NCI-H345 (cell line): ENCODE measurements at regions not wholly inside any gene's neighbourhood (a gene's known extent, or its start where the extent isn't known, plus 50 kb on each side); places are given as distances from the start of the nearest gene placed in this dataset.

Source experiments
- DNase-seq: peaks from one replicate; lab custom pipeline; 2025; lab: John Stamatoyannopoulos, UW

DNA sequence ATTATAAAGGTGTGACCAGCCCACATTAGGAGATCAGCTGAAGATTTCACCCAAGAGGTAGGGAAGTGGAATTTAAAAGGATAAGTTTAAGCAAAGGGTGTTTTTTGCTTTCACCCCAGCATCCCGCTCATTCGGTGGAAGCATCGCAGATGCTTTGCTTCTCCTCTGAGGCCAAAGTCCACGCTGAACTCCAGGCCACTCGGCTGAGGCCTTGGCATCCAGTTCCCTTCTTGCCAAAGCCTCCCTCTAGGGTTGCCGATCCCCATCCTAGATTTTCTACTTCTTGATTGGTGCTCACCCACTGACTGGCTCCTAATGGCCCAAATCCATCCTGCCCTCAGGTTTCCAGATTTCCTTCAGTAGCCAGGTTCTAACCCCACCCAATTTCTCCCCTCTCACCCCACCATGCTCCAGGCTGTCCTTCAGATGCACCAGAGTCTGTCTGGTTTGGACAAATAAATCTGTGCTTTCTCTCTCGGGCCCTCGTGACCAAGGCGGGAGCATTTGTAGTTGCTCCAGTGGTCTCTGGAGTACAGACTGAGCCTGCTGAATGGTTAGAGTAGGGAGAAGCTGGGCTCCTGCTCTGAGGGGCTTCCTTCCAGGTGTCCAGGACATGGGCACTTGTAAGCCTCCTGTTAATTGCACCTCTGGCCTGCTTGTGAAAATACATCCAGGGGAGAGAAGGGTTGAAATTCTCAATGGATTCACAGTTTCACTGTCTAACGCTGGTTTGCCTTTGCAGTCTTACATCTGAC, 193.2 kb downstream of the C1orf94 start:
- DNase-seq: no peak

DNA sequence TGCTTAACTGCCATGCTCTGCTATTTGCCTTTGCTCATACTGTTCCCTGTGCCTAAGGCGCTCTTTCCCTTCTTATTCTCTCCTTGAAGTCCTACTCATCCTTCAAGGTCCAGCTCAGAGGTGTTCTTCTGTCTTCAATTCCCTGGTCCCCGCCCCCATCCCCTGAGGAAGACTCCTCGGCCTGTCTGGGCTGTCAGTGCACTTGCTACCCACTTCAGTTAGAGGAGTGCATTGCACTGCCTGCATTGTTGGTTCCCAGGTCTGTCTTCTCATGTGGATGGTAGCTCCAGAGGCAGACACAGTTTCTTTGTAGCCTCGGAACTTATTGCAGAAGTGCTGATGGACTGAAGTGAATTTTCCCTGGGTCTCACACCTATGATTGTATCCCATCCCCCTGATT, 194.0 kb downstream of the C1orf94 start:
- no peak for DNase-seq

DNA sequence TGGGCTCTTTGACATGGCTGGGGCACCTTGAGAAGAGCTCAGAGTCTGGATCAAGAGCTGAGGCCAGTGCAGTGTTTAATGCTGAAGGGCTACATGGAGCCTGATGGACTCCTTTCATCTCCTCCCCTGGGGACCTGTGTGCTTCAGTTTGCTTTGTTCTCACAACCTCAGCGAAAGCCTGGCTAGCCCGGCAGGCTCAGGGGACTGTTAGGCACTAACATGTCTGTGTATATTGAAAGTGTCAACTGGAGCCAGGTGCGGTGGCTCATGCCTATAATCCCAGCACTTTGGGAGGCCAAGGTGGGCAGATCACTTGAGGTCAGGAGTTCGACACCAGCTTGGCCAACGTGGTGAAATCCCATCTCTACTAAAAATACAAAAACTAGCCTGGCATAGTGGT, 194.5 kb downstream of the C1orf94 start:
- DNase-seq: peak; percentile 60

DNA sequence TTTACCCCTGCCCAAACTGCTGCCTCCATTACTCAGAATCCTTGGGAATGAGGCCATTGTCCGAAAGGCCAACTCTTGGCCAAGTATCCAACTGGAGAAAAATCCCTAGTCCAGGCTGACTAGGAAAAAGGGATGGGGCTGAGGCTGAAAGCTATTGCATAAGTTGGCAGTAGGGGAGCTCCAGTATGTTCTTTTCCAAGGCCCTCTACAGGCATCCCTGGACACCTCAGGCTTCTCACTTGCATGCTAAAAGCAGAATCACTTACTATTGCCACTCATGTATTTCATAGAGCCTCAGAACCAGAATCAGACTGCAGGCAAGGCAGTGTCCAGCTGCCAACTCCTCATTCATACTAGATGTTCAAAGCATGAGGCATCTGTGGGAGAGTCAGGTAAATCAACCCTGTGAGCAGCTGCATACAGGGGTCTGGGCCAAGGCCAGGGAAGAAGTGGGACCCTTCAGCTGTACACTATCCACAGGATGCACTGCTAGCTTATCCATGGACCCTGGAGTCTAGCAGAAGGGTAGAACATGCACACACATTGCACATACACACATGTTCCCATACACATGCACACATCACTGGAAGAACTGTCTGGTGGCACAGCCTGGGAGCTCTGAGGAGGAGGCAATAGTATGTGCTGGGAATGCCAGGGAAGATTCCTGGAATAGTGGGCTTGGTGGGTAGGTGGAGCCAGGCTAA, 195.3 kb downstream of the C1orf94 start:
- DNase-seq: peak; percentile 13

DNA sequence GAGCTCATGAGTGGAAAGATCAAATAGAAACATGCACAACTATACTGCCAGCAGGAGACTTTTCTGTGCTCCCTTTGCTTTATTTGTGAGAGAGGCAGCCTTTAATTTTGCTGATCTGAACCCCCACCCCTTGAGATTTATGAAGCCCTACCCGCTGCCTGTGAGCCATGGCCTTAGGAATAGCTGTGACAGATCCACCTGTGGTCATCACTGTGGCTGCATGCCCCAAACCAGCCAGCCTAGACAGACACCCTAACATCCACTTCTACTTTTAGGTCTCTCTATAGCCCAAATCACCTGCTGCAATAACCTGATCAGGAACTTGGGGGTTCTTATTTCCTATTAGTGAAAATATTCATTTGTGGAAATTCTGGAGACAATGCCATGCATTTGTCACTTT, 196.2 kb downstream of the C1orf94 start:
- peak; percentile 61 for DNase-seq

DNA sequence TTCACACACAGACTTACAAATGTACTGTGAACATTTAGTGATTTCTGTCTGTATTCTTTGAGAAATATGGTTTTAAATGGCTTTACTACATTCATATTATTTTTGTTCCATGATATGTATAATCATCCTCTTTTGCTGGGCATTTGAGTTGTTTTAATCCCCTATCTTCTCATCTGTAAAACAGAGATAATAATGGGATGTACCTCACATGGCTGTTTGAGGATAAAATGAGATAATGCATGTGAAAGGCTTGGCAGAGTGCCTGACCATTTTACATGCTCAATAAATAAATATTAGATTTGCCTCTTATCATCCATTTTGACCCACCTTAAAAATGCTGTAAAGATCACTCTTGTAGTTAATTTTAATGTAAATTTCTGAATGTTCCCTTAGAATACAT, 197.2 kb downstream of the C1orf94 start:
- peak; percentile 7 for DNase-seq

DNA sequence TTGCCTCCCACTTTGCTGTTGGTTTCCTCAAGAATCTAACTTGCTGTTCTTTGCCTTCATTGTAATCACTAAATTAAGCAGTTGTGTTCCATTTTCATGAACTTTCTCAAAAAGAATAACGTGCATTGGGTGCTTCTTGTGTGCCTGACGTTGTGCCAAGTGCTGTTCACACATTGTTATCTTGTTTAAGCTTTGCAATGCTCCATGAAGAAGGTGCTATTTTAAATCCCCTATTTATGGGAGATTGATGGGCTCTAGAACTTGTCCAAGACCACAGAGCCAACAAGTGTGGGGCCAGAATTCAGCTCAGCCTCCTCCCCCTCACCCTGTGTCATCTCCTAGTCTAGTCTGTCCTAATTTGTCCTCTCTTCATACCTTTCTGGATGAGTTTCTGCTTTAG, 199.8 kb downstream of the C1orf94 start:
- no peak for DNase-seq

DNA sequence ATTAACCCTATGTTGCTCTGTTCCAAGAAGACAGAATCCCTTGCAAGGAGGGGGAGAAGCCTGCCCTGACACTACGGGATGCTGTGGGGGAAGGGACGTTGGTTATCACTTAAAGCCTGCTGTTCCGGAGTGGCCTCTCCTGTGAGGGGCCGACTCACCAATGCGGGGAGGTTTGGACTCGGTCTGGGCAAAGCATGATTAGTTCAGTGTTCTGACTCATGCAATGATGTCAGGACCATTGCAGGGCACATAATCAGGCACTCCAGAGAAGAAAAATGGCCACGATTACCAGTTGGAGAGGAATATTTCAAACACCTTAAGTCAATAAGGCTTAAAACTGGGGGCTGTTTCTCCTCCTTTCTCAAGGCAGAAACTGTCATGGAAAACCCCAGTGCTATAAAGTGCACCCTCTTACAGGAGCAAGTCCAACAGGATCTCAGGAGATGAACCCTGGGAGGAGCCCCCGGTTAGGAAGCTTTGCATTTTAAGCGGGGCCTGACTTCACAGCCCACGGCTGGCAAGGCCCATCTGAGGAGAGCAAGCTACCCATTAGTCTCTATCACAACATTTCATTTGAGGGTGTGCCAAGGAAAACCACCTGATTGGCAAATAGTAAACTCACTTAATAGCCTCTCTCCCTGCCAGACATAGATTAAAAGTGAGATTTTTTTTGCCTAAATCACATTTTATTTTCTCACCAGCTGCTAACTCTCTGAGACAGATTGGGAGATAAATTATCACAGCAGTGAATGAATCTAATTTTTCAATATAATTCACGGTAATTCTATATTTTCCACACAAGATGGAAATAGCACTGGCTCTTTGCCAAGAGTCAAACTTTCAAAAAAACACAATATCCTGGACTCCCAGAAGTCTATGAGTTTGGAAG, 202.5 kb downstream of the C1orf94 start:
- no peak for DNase-seq

DNA sequence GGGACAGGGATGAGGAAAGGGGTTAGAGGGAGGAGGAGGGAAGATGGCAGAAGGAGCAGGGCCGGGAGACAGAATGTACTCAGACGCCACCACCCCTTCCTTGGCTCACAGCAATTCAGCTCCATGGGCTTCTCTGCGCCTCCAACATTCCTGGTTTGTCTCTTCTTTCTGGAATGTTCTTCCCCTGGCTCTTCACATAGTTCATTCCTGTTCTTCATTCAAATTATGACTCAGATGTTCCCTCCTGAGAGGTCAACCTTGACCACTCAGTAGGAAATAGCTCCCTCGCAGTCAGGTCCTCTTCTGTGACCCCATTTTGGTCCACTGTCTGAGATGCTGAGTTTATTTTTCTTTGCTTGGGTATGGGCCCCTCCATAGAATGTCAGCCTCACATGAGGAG, 203.2 kb downstream of the C1orf94 start:
- DNase-seq: no peak

DNA sequence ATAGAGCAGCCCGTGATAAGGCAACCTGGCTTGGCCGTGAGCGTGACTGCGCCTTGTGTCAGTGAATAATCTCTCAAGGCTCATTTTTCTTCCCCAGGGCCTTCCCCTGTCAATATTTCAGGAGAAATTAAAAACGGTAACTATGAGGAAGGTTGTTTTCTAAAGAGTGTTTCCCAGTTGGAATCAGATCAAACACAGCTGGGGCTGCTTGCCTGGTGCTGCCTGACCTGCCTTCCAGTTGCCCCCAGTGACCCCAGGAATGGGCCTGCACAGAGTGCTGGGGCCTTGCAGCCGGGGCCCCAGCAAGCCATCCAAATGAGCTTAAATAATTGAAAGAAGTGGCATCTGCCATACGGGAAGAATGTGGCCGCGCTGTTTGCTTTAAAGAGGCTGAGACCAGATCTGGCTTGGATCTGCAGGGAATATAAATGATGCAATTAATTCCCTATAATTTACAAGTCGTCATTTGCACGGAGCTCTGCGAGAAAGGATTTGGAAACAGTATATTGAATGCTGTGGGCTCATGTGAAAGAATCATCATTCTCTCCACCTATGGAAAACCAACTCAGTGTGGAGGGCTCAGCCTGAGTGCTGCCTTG, 203.9 kb downstream of the C1orf94 start:
- DNase-seq: no peak

DNA sequence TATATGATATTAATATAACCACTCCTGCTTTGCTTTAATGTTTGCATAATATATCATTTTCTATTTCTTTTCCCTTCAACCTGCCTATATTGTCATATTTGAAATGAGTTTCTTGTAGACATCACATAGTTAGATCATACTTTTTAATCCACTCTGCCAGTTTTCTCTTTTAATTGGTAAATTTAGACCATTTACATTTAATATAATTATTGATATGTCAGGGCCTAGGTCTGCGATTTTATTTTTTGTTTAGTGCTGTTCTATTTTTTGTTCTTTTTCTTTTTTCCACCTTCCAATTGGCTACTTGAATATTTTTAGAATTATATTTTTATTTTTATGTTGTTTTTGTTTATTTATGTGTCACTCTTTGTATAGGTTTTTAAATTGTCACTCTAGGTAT, 213.3 kb downstream of the C1orf94 start:
- DNase-seq: no peak

DNA sequence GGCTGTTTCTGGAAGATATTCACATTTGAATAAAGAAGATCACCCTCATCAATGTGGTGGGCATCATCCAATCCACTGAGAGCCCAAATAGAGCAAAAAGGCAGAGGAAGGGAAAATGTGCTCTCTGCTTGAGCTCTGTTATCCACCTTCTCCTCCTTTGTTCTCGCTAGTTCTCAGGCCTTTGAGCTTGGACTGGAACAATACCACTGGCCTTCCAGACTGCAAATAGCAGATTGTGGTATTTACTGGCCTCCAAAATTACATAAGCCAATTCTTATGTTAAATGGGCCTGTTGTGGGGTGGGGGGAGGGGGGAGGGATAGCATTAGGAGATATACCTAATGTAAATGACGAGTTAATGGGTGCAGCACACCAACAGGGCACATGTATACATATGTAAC, 219.3 kb downstream of the C1orf94 start:
- no peak for DNase-seq

DNA sequence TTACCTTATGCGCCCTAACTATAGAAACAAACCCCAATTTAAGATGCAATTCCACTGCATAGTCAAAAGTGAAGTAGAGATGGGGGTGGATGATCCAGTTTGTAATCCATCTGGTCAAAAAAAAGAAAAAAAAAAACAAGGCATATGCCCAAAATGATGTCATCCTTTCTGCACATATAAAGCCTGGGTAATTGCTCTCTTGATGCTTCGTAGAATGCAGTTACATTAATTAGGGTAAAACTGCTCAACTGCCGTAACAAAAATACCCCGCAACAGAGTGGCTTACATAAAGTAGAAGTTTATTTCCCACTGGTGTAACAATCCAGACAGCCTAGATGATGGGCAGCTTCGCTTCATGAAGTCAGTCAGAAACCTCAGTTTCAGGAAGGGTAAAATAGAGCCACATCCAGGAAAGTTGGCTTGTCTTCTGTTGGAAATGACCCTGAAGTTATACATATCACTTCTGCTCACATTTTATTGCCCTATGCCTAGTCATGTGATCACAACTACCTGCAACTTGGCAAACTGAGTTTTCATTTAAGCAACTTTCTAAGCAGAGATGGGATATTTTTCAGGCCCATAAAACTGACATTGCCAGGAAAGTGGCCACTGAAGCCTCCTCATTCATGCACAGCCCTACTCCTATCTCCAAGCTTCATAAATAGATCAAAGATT, 221.7 kb downstream of the C1orf94 start:
- no peak for DNase-seq

DNA sequence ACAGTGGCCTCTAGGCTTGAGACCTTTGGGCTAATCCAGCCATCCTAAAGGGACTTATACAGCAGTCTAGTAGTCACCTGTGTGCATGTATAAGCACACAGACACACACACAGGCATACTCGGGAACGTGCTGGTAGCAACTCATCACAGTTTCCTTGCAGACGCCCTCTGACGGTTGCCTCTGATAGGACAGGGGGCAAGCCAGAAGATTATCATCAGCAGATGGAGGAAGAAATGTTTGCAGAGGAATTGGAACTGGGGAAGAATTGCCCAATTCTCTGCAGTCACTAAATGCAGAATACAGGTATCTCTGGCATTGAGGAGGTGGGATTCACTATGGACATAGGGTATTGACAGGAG, 222.2 kb downstream of the C1orf94 start:
- DNase-seq: no peak

DNA sequence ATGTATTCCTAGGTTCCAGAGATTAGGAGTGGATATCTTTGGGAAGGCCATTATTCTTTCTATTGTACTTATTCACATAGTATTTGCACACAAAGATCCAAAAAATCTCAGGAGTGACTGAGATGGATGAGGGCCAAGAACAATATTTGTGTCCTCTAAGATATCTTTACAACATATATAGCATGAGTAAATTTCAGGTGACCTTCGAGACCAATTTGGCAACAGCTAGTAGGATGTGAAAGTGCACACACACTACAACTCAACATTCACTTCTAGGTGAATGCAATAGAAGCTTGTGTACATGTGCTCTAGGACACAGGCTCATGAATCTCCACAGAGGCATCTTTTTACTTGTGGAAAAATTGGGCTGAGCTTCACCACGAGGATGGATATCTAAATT, 224.0 kb downstream of the C1orf94 start:
- no peak for DNase-seq

DNA sequence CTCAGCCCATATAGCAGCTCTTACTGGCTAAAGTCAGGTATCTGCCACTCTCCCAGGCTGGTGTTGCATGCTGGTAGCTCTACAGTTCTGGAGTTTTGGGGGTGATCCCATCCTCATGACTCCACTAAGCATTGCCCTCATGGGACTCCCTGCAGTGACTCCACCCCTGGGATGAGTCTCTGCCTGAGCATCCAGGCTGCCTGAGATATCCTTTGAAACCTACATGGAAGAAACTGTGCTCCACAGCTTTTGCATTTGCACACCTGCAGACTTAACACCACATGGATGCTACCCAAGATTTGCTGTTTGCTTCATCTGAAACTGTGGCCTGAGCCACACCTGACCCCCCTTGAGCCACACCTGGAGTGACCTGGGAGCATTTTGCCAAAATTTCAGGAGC, 226.4 kb downstream of the C1orf94 start:
- no peak for DNase-seq

DNA sequence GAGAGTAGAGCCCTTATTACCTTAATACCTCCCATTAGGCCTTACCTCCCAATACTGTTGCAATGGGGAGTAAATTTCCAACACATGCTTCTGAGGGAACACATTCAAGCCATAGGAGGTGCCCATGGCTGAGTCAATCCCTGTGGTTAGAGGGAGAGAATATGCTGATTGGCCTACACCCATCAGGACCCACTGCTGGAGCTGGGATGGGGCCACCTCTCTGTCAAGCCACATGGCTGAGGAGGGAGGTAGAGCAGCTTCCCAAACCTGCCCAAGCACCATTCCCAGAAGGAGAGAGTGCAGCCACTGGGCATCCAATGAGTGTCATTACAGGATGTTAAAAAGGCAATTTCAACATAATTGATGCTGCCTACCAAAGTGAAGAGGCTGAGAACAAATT, 228.1 kb downstream of the C1orf94 start:
- no peak for DNase-seq

DNA sequence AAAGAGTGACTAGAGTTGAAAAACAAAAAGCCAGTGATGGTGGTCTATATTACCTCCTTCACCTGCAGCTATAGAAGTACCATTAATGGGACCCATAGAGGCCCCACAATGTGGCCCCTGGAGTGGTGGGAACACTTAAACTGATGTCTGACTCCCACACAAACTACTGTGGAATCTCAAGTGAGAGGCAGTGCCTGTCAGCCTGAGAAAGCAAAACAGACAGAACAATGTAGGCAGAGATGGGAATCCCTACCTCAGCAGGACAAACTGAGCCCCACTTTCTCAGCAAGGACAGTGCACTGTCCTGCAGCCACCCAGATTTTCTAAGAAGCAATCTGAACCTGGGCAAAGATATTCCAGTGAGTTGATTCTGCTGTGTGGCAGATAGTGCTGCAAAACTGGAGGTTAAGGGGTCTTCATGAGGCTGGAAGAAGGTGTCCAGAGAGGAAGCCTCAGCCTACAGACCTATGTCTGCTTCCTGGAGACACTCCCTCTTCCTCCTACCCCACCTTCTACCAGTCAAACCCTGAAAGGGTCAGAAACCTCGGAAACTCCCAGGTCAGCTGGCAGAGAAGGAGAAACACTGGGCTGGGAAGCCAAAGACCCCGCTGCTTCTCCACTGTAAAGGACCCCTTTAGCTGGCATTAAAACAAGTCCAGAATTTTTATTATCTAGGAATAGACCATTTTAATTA, 228.7 kb downstream of the C1orf94 start:
- DNase-seq: no peak

DNA sequence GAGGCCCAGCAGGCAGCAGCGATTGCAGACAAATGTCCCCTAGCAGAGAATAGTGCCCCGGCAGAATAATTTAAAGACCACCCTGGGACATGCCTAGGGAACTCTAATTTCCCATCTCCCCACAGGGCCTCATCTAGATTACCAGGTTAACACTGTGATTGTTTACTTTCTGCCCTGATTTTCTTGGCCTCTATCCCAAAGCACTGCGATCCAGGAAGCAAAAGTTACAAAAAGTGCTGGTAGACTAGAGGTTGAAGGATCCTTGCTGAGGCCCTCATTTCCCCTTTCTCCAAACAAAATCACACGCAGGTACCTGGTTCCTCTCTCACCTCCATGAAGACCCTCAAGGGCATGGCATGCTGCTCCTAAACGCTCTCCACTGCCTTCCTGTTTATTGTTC, 229.7 kb downstream of the C1orf94 start:
- peak; percentile 55 for DNase-seq

DNA sequence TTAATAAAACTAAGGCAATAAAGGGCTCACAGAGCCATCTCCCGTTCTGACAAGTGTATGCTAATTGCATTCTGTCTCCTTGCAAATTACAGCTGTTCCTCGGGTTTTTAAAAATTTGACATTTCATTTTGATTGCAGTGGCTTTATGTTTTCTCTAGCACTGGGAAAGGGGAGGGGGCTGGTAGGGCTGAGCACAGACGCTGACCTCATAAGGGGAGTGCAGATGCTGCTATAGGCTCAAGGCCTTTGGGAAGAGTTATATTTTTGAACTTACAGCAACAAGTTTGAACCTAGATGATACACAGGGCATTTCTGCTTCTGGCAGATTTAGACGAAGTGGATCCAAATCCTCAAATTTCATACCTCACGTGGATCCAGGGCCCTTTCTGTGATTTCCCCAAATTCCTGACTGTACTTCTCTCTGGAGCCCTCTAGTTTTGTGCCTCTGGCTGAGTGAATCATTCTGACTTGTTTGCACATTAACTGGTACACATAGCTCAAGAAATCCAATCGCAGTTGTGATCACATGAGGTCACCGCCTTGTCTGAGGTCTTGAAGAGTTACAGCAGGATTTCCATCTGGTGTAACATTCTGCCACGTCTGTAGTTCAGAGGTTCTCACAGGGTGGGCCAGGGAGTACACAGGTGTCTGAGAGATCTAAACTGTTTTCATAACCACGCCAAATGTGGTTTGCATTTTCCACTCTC, 230.3 kb downstream of the C1orf94 start:
- no peak for DNase-seq

DNA sequence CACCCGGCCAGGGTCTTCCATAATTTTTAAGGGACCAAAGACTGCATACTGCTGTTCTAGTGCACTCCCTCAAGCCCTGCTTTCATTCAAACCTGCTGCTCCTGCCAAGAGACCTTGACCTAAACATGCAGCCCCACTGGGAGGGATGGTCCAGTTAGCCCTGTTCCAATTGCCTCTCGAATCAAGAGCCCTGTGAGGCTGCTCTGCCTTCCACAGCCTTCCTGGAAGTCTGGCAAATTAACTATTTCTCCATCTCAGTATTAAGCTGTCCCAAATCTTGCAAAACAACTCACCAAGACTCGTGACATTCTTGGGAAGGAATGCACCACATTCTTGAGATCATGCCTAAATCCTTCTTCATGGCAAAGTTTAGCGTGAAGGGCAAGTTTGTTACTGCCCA, 231.3 kb downstream of the C1orf94 start:
- DNase-seq: no peak
